ENCODE measurements at regions not wholly inside any gene's neighbourhood (a gene's known extent, or its start where the extent isn't known, plus 50 kb on each side); places are given as distances from the start of the nearest gene placed in this dataset.
"Not testable (repeated sequence)": the region's sequence is repeated elsewhere in the genome, so short reads cannot be mapped to it uniquely, and the experiment has no call there.

GRCh38 chr6:137279279-137279678, 60.1 kb upstream of the IFNGR1 start:
- not testable (repeated sequence) for TF ChIP-seq CTCF (IDR thresholded peaks at IDR 0.05; ENCODE audit: control extremely low read depth in 1 of 3, insufficient read depth in 1 of 3, low read depth in 1 of 3, low read length in 3 of 3); EP300 (IDR thresholded peaks at IDR 0.05; ENCODE audit: borderline replicate concordance in 1 of 2, low read depth in 2 of 2, low read length in 2 of 2); ATF2 (IDR thresholded peaks at IDR 0.05; ENCODE audit: low read length)

Data from H1 (cell line).